HepG2 (cell line): ENCODE measurements at regions not wholly inside any gene's neighbourhood (a gene's known extent, or its start where the extent isn't known, plus 50 kb on each side); places are given as distances from the start of the nearest gene placed in this dataset.

ENCODE experiments used
- HOXA3 ChIP-seq: sonication (generic); formaldehyde crosslinking; IDR thresholded peaks from 2 replicates; pipeline ENCODE4 v1.5.0; 2020; ENCODE audit warnings: missing genetic modification reagents
- SALL1 ChIP-seq: sonication (generic); formaldehyde crosslinking; IDR thresholded peaks from 2 replicates; pipeline ENCODE4 v1.8.0; 2022; ENCODE audit warnings: mild to moderate bottlenecking, missing genetic modification reagents
- ZNF318 ChIP-seq: sonication (generic); formaldehyde crosslinking; IDR thresholded peaks from 2 replicates; pipeline ENCODE4 v1.4.0; 2020; ENCODE audit warnings: mild to moderate bottlenecking, missing genetic modification reagents
- ZNF850 ChIP-seq: sonication (generic); formaldehyde crosslinking; conservative IDR thresholded peaks from 2 replicates; pipeline ENCODE4 v1.9.0; 2021; ENCODE audit warnings: mild to moderate bottlenecking, missing genetic modification reagents
- TF ChIP-seq, protein P1 (sequence below): sonication (generic); formaldehyde crosslinking; IDR thresholded peaks from 2 replicates; pipeline ENCODE4 v1.5.1; 2020; ENCODE audit warnings: mild to moderate bottlenecking, missing genetic modification reagents, moderate library complexity

DNA sequence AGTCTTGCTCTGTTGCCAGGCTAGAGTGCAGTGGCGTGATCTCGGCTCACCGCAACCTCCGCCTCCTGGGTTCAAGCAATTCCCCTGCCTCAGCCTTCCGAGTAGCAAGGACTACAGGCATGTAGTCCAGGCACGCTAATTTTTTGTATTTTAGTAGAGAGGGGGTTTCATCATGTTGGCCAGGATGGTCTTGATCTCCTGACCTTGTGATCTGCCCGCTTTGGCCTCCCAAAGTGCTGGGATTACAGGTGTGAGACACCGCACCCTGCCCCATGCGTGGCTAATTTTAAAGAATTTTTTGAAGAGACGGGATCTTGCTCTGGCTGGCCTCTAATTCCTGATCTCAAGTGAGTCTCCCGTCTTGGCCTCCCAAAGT lies 168.8 kb upstream of the ZNF217 start (continued):
- TF ChIP-seq, protein P1, sequence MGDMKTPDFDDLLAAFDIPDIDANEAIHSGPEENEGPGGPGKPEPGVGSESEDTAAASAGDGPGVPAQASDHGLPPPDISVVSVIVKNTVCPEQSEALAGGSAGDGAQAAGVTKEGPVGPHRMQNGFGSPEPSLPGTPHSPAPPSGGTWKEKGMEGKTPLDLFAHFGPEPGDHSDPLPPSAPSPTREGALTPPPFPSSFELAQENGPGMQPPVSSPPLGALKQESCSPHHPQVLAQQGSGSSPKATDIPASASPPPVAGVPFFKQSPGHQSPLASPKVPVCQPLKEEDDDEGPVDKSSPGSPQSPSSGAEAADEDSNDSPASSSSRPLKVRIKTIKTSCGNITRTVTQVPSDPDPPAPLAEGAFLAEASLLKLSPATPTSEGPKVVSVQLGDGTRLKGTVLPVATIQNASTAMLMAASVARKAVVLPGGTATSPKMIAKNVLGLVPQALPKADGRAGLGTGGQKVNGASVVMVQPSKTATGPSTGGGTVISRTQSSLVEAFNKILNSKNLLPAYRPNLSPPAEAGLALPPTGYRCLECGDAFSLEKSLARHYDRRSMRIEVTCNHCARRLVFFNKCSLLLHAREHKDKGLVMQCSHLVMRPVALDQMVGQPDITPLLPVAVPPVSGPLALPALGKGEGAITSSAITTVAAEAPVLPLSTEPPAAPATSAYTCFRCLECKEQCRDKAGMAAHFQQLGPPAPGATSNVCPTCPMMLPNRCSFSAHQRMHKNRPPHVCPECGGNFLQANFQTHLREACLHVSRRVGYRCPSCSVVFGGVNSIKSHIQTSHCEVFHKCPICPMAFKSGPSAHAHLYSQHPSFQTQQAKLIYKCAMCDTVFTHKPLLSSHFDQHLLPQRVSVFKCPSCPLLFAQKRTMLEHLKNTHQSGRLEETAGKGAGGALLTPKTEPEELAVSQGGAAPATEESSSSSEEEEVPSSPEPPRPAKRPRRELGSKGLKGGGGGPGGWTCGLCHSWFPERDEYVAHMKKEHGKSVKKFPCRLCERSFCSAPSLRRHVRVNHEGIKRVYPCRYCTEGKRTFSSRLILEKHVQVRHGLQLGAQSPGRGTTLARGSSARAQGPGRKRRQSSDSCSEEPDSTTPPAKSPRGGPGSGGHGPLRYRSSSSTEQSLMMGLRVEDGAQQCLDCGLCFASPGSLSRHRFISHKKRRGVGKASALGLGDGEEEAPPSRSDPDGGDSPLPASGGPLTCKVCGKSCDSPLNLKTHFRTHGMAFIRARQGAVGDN (CRISPR knock-in tag) = peak; percentile 19; the same call in 1 of the 2 replicates
- 0 out of 2 replicates have a peak, but pooled peaks have one; percentile 13 for TF ChIP-seq SALL1 (CRISPR knock-in tag)
- peak; percentile 76; the same call in 1 of the 2 replicates for TF ChIP-seq ZNF318
- TF ChIP-seq ZNF850 = 0 out of 2 replicates have a peak, but pooled peaks have one; percentile 16
- TF ChIP-seq HOXA3 = 0 out of 2 replicates have a peak, but pooled peaks have one; percentile 14
